SK-N-SH (cell line): ENCODE measurements at regions not wholly inside any gene's neighbourhood (a gene's known extent, or its start where the extent isn't known, plus 50 kb on each side); places are given as distances from the start of the nearest gene placed in this dataset.

ENCODE experiments used
- CTCF ChIA-PET: fragments of 300-600, 350-600 bp; formaldehyde crosslinking; extraction: SDS; loops from one replicate; lab custom pipeline; 2021; lab: Yijun Ruan, JAX
- POLR2A ChIA-PET: fragments of 350-600 bp; sonication (Branson Sonifier 250); formaldehyde crosslinking; extraction: SDS; loops from one replicate; lab custom pipeline; 2020; ENCODE audit warnings: antibody characterized with exemption, inconsistent platforms; lab: Yijun Ruan, JAX
- DNase-seq: peaks from one replicate; pipeline ENCODE4 v3.0.0; 2012
- H2AFZ ChIP-seq: fragments of 200-600 bp; sonication (generic); 2 replicates; pipeline ENCODE4 v1.8.1; 2016; ENCODE audit warnings: antibody characterized with exemption, mild to moderate bottlenecking, low read depth
- H3F3A ChIP-seq: fragments of 200-600 bp; sonication (generic); replicated peaks from 2 replicates; pipeline ENCODE3; 2016; ENCODE audit warnings: antibody characterized with exemption, mild to moderate bottlenecking; ENCODE audit not compliant: insufficient read depth
- H3K27ac ChIP-seq, 2 experiments: fragments of 200-500 bp in 1 of 2; fragments of 200-600 bp in 1 of 2; sonication (Bioruptor generic) in 1 of 2; sonication (generic), shearing (Covaris generic) in 1 of 2; 2 replicates each; pipeline versions ENCODE4 v1.5.1 to v1.6.1; 2014 to 2016; ENCODE audit warnings: low read depth in 2 of 2, inconsistent platforms in 1 of 2, low read length in 1 of 2, mild to moderate bottlenecking in 1 of 2, mixed read lengths in 1 of 2
- H3K27me3 ChIP-seq: fragments of 200-600 bp; sonication (generic), shearing (Covaris generic); 2 replicates; pipeline ENCODE4 v1.6.1; 2016; ENCODE audit warnings: mixed run types; ENCODE audit not compliant: insufficient read depth
- H3K36me3 ChIP-seq, 2 experiments: fragments of 200-500 bp in 1 of 2; fragments of 200-600 bp in 1 of 2; sonication (Bioruptor generic) in 1 of 2; sonication (generic) in 1 of 2; replicated peaks in 1 of 2; 2 replicates each; pipeline versions ENCODE3 to v1.5.1; 2014 to 2016; ENCODE audit warnings: low read length in 1 of 2, mild to moderate bottlenecking in 1 of 2; ENCODE audit not compliant: insufficient read depth in 2 of 2, control insufficient read depth in 1 of 2
- H3K4me1 ChIP-seq, 2 experiments: fragments of 200-500 bp in 1 of 2; fragments of 200-600 bp in 1 of 2; sonication (Bioruptor generic) in 1 of 2; sonication (generic), shearing (Covaris generic) in 1 of 2; 2 replicates each; pipeline versions ENCODE4 v1.5.1 to v1.6.1; 2014 to 2016; ENCODE audit warnings: low read depth in 1 of 2, low read length in 1 of 2, mixed run types in 1 of 2; ENCODE audit not compliant: insufficient read depth in 2 of 2, control insufficient read depth in 1 of 2
- H3K4me2 ChIP-seq: fragments of 200-600 bp; sonication (generic), shearing (Covaris generic); 2 replicates; pipeline ENCODE4 v1.6.1; 2017; ENCODE audit warnings: mixed run types
- H3K4me3 ChIP-seq, 2 experiments: fragments of 200-500 bp in 1 of 2; fragments of 200-600 bp in 1 of 2; sonication (Bioruptor generic) in 1 of 2; sonication (generic), shearing (Covaris generic) in 1 of 2; 2 replicates each; pipeline versions ENCODE4 v1.5.1 to v1.8.1; 2014 to 2016; ENCODE audit warnings: low read depth in 2 of 2, inconsistent platforms in 1 of 2, low read length in 1 of 2, mild to moderate bottlenecking in 1 of 2, mixed read lengths in 1 of 2, moderate library complexity in 1 of 2
- H3K79me2 ChIP-seq: fragments of 200-600 bp; sonication (generic); 2 replicates; pipeline ENCODE4 v1.8.1; 2017; ENCODE audit warnings: mild to moderate bottlenecking; ENCODE audit not compliant: insufficient read depth
- H3K9ac ChIP-seq: fragments of 200-600 bp; sonication (generic); 2 replicates; pipeline ENCODE4 v1.6.1; 2017; ENCODE audit warnings: mixed run types
- H3K9me2 ChIP-seq: fragments of 200-600 bp; sonication (generic); 2 replicates; pipeline ENCODE4 v1.6.1; 2017; ENCODE audit warnings: mixed run types
- H3K9me3 ChIP-seq: fragments of 200-600 bp; sonication (generic); 2 replicates; pipeline ENCODE4 v1.6.1; 2017; ENCODE audit warnings: mixed run types, mild to moderate bottlenecking, moderate library complexity
- H4K20me1 ChIP-seq: fragments of 200-600 bp; sonication (generic); 2 replicates; pipeline ENCODE4 v1.6.1; 2017; ENCODE audit warnings: mild to moderate bottlenecking, mixed run types; ENCODE audit not compliant: insufficient read depth
- ELF1 ChIP-seq: IDR thresholded peaks from 2 replicates; pipeline ENCODE4 v1.4.0; 2012
- EZH2phosphoT487 ChIP-seq: fragments of 200-600 bp; sonication (generic); IDR thresholded peaks from 2 replicates; pipeline ENCODE4 v1.6.1; 2017; ENCODE audit warnings: low read depth, mixed run types, mild to moderate bottlenecking, antibody characterized with exemption, moderate library complexity, borderline replicate concordance
- FOSL2 ChIP-seq: IDR thresholded peaks from 2 replicates; pipeline ENCODE4 v1.4.0; 2012; ENCODE audit warnings: low read depth, mild to moderate bottlenecking, moderate library complexity, borderline replicate concordance
- FOXJ3 ChIP-seq: sonication (generic); formaldehyde crosslinking; IDR thresholded peaks from 2 replicates; pipeline ENCODE4 v1.5.1; 2020; ENCODE audit warnings: mild to moderate bottlenecking, missing genetic modification reagents
- FOXM1 ChIP-seq: IDR thresholded peaks from 2 replicates; pipeline ENCODE4 v1.4.0; 2012; ENCODE audit warnings: low read depth, mild to moderate bottlenecking
- GATA2 ChIP-seq: sonication (generic); formaldehyde crosslinking; IDR thresholded peaks from 2 replicates; pipeline ENCODE4 v1.5.0; 2020; ENCODE audit warnings: mild to moderate bottlenecking, missing genetic modification reagents
- JUND ChIP-seq: IDR thresholded peaks from 2 replicates; pipeline ENCODE4 v1.4.0; 2012
- MXI1 ChIP-seq: IDR thresholded peaks from 2 replicates; pipeline ENCODE4 v1.6.1; 2012; ENCODE audit warnings: mild to moderate bottlenecking, low read depth, low read length, improper control_type of control experiment
- NFIC ChIP-seq: IDR thresholded peaks from 2 replicates; pipeline ENCODE4 v1.4.0; 2012; ENCODE audit warnings: borderline replicate concordance
- RAD21 ChIP-seq: IDR thresholded peaks from 2 replicates; pipeline ENCODE4 v1.6.1; 2012; ENCODE audit warnings: mild to moderate bottlenecking, low read length
- RCOR1 ChIP-seq: fragments of 150-350 bp; IDR thresholded peaks from 2 replicates; pipeline ENCODE4 v1.6.1; 2017; ENCODE audit warnings: antibody characterized with exemption, low read length
- SIN3A ChIP-seq: IDR thresholded peaks from 2 replicates; pipeline ENCODE4 v1.6.1; 2012; ENCODE audit warnings: low read depth, mild to moderate bottlenecking, low read length, moderate library complexity, borderline replicate concordance
- TAF1 ChIP-seq: IDR thresholded peaks from 2 replicates; pipeline ENCODE4 v1.6.1; 2012; ENCODE audit warnings: low read depth, mild to moderate bottlenecking, low read length, moderate library complexity, borderline replicate concordance
- WGBS: methylation state at CpG from one replicate; pipeline ENCODE4 v1.1.6; 2017; ENCODE audit warnings: low lambda C conversion rate; 5-methylcytosine and 5-hydroxymethylcytosine counted together
- TF ChIP-seq, protein P1 (sequence below): IDR thresholded peaks from 2 replicates; pipeline ENCODE4; 2012
- TF ChIP-seq, protein P2 (sequence below): IDR thresholded peaks from 2 replicates; pipeline ENCODE4 v1.4.0; 2012; ENCODE audit warnings: low read depth, borderline replicate concordance
- TF ChIP-seq, protein P3 (sequence below): fragments of 200-600 bp; sonication (generic); IDR thresholded peaks from 2 replicates; pipeline ENCODE4 v1.6.1; 2017; ENCODE audit warnings: antibody characterized with exemption, mild to moderate bottlenecking, moderate library complexity

DNA sequence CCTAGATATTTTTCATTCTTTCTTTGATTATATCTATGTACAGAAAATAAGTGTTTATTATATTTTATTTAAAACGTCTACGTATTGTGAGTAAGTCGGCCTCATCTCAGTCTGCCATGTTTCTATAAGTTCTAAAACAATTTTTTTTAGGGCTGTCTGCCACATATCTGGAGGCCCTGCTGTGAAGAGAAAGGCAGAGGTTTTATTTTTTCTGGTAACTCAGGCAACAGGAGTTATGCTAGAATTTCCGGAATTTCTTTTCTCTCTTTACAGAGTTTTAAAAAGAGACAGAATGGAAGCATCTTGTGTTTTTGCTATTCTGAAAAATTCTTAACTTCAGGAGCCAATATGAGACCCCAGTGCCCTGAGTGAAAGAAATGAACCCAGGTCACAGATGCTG is 1124.0 kb upstream of the TENM3 start:
- 53% methylated on average over 4 of the region's 4 CpGs for WGBS

DNA sequence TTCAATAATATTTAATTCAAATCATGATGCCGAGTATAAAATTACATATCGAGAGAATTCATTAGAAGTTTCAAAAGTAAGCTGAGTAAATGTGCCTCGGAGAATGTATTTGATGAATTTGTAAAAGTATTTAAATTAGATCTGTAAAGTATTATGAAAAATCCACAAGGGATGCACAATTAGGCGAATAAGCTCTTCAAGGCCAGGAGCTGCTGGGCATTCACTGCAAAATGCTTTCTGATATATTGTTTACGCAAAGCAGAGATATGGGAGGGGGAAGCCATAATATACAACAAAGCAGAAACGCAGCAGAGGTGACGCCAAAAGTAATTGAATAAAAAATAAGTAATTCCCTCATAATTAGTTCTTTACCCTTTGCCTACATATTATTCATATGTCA is 1121.5 kb upstream of the TENM3 start:
- H3K79me2 ChIP-seq = no peaks in the 10 kb centered on the region
- H3K4me1 ChIP-seq = no peaks in the 10 kb centered on the region; a peak in 1 of 4 replicates
- H3K27me3 ChIP-seq = no peaks in the 10 kb centered on the region
- ChIA-PET CTCF (no interaction called here), POLR2A (no interaction called here)
- H3K4me3 ChIP-seq = no peak overlapping the region
- no peaks in the 10 kb centered on the region for H3K36me3 ChIP-seq
- 35% methylated on average over 7 of the region's 7 CpGs for WGBS
- H3K9ac ChIP-seq = no peak overlapping the region
- no peak overlapping the region for H3K4me2 ChIP-seq
- DNase-seq = no peak
- H3K27ac ChIP-seq = peak overlapping the region in 1 of 2 experiments; percentile 53; a peak in 1 of 4 replicates
- TF ChIP-seq GATA2 (no peak), FOXJ3 (CRISPR knock-in tag) (no peak), FOXM1 (no peak), RCOR1 (no peak), ELF1 (no peak), SIN3A (no peak), RAD21 (no peak), EZH2phosphoT487 (no peak), JUND (no peak), TAF1 (no peak), FOSL2 (no peak), MXI1 (no peak)
- TF ChIP-seq, protein P1, sequence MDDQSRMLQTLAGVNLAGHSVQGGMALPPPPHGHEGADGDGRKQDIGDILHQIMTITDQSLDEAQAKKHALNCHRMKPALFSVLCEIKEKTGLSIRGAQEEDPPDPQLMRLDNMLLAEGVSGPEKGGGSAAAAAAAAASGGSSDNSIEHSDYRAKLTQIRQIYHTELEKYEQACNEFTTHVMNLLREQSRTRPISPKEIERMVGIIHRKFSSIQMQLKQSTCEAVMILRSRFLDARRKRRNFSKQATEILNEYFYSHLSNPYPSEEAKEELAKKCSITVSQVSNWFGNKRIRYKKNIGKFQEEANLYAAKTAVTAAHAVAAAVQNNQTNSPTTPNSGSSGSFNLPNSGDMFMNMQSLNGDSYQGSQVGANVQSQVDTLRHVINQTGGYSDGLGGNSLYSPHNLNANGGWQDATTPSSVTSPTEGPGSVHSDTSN = no peak
- TF ChIP-seq, protein P2, sequence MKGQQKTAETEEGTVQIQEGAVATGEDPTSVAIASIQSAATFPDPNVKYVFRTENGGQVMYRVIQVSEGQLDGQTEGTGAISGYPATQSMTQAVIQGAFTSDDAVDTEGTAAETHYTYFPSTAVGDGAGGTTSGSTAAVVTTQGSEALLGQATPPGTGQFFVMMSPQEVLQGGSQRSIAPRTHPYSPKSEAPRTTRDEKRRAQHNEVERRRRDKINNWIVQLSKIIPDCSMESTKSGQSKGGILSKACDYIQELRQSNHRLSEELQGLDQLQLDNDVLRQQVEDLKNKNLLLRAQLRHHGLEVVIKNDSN = no peak
- TF ChIP-seq, protein P3, sequence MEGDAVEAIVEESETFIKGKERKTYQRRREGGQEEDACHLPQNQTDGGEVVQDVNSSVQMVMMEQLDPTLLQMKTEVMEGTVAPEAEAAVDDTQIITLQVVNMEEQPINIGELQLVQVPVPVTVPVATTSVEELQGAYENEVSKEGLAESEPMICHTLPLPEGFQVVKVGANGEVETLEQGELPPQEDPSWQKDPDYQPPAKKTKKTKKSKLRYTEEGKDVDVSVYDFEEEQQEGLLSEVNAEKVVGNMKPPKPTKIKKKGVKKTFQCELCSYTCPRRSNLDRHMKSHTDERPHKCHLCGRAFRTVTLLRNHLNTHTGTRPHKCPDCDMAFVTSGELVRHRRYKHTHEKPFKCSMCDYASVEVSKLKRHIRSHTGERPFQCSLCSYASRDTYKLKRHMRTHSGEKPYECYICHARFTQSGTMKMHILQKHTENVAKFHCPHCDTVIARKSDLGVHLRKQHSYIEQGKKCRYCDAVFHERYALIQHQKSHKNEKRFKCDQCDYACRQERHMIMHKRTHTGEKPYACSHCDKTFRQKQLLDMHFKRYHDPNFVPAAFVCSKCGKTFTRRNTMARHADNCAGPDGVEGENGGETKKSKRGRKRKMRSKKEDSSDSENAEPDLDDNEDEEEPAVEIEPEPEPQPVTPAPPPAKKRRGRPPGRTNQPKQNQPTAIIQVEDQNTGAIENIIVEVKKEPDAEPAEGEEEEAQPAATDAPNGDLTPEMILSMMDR = no peak
- no peaks in the 10 kb centered on the region for H3K9me3 ChIP-seq
- 0 out of 2 replicates have a peak overlapping the region, but pooled peaks have one; percentile 29 for H2AFZ ChIP-seq
- no peaks in the 10 kb centered on the region for H3K9me2 ChIP-seq
- no peaks in the 10 kb centered on the region for H4K20me1 ChIP-seq
- no peaks in the 10 kb centered on the region for H3F3A ChIP-seq

More for the DNA sequence above, 1124.0 kb upstream of the TENM3 start:
- DNase-seq = no peak
- Histone ChIP-seq H3K79me2 (no peaks in the 10 kb centered on the region), H3K4me2 (no peak overlapping the region), H3K9me3 (no peaks in the 10 kb centered on the region), H3K27me3 (no peaks in the 10 kb centered on the region), H3K9me2 (no peaks in the 10 kb centered on the region), H2AFZ (no peak overlapping the region; the same call in 1 of the 2 replicates), H4K20me1 (no peaks in the 10 kb centered on the region), H3K36me3 (no peaks in the 10 kb centered on the region), H3K4me3 (no peak overlapping the region), H3K27ac (no peak overlapping the region), H3K9ac (no peak overlapping the region), H3K4me1 (no peaks in the 10 kb centered on the region; a peak in 1 of 4 replicates), H3F3A (no peaks in the 10 kb centered on the region)
- ChIA-PET CTCF (no interaction called here), POLR2A (no interaction called here)
- no peak for TF ChIP-seq NFIC
- no peak for TF ChIP-seq SIN3A
